GM19438 (cell line): ENCODE measurements at regions not wholly inside any gene's neighbourhood (a gene's known extent, or its start where the extent isn't known, plus 50 kb on each side); places are given as distances from the start of the nearest gene placed in this dataset.

Experiments used
- ATAC-seq: cut with Tn5 transposase; IDR thresholded peaks from one replicate; pipeline ENCODE4 v1.9.1; 2021; ENCODE audit warnings: low read depth; ENCODE audit not compliant: unreplicated experiment

DNA sequence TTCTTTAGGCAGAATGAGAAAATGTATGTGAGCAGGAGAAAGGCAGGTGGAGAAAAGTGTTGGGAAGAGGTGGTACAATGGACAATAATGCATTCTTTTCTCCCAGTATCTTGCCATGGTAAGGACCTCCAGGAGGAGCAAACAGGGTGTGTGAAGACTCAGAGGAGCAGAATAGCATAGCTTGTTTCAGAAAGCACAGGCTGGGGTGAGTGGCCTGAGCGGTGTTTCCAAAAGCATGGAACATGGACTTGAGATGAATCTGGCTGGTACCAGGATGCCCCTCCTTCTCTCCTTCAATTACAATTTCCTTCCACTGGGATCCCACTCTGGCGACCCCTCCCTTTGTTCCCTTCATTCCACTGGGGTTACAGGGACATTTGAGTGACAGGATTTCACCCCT lies 123.4 kb upstream of the TNR start:
- no peak for ATAC-seq

- no peak for ATAC-seq
These were observed 121.8 kb upstream of the TNR start for GRCh38 chr1:175865041-175865766.

- no peak for ATAC-seq
These were observed 121.2 kb upstream of the TNR start for GRCh38 chr1:175864625-175865024.

GRCh38 chr1:175864183-175864582 lies 120.8 kb upstream of the TNR start:
- ATAC-seq: no peak

GRCh38 chr1:175863299-175864050 lies 120.1 kb upstream of the TNR start:
- ATAC-seq: no peak

DNA sequence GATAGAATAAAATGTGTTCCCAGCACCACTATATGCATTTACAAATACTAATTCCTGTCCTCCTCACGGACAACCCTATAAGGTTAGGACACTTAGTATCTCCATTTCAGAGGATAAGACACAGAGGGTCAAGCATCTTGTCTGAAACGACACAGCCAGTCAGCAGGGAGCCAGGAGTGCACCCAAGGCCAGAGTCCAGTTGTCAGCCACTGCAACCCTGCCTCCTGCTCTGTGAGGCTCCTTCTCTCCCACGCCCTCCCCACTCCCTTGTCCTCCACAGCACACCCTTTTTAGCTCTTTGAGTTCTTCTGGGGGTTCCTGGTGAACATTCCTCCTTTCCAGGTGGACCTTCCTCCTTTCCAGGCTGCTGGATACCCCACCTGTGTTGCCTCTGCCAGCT lies 119.0 kb upstream of the TNR start:
- no peak for ATAC-seq

DNA sequence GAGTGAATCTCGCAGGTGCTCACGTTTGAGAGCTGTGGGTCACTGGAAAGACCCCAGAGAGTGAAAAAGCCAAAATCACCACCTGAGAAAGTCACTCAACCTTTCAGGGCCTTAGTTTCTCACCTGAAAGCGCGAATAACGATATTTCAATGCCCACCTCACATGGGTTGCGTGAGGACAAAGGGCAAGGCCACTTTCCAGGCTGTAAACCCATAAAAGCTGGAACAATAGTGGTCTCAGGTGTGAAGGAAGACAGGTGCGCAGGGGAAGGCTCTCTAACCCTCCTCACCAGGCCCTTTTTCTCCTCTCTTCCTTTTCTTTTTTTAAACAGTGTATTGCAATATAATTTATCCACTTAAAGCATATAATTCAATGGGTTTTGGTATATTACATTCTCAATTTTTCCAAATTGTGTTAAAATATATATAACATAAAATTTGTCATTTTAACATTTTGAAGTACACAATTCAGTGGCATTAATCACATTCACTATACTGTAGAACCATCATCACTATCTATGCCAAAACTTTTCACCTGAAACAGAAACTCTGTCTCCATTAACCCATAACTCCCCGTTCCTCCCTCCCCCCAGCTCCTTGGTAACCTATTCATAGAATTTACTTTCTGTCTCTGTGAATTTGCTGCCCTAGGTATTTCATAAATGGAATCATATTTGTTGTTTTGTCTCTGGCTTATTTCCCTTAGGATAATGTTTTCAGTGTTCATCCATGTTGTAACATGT lies 118.4 kb upstream of the TNR start:
- no peak for ATAC-seq

DNA sequence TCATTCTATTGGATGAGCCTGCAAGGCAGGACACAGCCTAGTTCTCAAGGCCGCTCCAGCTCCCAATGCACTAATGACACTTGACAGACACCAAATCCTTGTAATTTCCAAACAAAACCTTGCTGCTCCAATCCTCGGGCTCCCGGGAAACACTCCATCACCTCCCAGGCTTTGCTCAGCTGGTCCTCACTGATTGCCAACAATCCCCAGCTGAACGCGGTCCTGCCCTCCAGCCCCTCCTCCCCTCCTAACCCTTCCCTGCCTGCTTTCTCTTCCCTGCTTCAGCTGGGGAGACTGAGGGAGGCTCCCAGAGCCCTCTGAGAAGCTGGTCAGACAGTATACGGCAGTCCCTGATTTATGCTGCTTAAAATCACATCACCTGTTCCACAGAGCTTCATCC lies 114.4 kb upstream of the TNR start:
- no peak for ATAC-seq

- no peak for ATAC-seq
These were observed 110.3 kb upstream of the TNR start for GRCh38 chr1:175853681-175854080.

DNA sequence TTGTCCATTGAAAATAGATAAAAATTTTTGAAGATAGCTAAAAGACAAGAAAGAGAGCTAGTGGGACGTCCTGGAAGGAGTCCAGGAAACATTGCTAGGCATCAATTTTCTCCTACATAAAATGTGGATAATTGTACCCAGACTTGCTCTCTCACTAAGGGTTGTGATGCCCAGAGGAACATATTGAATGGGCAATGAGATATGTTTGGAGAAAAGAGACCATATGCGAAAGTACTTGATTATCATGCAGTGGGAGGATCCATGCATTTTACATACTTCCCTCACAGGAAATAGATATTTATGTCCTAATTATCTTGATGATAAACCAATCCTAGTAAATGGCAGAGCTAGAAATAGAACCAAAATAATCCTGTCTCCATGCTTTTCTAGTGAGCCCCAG lies 108.4 kb upstream of the TNR start:
- ATAC-seq: no peak

DNA sequence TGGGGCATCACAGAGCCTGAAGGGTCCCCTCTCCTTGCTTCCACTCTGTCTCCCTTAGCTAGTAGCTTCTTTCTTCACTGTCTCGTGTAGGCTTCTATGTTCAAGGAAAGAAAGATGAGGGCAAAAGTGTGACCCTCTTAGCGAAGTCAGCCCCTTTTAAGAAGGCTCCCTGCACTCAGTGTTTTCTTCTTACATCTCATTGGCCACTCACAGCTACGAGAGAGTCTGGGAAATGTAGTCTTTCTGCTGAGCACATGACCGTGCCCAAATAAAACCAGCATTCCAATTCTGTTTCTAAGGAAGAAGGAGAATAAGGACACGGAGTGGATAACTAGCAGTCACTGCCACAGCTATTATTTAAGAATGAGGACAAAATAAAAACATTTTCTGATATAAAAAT lies 104.9 kb upstream of the TNR start:
- ATAC-seq: no peak

- no peak for ATAC-seq
These were observed 102.6 kb upstream of the TNR start for GRCh38 chr1:175845985-175846384.

DNA sequence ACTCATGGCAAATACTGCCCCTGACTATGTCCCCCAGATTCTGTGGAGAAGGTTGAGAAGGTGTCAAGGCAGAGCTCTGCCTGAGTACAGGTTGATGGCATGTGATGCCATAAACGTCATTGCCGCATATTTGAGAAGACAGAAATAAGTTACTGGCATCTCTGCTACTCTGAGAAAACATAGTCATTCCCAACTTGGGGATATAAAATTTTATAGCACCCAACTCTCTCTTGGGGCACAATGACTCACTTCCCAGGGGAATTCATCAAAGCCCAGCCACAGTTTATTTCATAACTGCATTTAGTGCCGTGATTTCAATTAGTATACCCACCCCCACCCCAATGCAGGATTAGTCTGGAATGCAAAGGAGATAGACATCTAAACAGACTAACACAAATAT lies 101.9 kb upstream of the TNR start:
- ATAC-seq: no peak

GRCh38 chr1:175844877-175845276 lies 101.5 kb upstream of the TNR start:
- ATAC-seq: no peak

GRCh38 chr1:175842550-175842949 lies 99.2 kb upstream of the TNR start:
- no peak for ATAC-seq

DNA sequence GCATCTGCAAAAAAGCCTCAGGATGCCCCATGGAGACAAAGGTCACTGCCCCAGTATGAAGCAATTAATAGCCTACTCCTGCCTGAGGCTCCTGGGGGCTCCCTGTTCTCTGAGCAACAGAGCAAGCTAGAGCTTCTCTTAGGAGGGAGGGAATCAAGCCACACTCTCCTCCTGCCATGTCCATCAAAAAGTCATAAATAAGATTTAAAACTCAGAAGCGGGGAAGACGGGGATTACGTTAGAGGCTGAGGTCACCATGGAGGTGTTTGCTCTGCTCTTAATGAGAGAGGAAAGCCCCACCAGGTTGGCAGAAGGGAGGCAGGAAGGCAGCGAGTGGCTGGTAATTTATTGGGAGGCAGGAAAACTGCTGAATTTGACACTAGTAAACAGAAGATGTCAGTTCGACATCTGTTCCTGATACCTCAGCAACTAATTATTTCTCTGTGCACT lies 98.4 kb upstream of the TNR start:
- no peak for ATAC-seq

DNA sequence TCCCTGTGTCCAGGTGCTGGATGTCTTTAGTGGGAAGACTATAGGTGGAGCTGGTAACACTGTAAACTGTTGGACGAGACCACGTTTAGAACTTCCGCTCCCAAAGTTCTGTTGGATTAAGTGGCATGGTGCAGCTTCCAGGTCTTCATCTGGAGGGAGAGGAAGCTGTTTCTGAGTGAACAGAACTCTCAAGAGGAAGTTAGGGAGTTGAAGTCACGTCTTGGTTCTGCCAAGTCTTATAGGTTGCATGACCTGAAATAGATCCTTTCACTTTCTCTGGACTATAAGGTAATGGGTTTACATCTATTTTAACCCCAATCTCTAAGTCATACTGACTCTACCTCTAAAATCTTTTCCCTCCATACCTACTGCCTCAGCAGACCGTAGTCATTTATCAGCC lies 97.4 kb upstream of the TNR start:
- ATAC-seq: no peak

DNA sequence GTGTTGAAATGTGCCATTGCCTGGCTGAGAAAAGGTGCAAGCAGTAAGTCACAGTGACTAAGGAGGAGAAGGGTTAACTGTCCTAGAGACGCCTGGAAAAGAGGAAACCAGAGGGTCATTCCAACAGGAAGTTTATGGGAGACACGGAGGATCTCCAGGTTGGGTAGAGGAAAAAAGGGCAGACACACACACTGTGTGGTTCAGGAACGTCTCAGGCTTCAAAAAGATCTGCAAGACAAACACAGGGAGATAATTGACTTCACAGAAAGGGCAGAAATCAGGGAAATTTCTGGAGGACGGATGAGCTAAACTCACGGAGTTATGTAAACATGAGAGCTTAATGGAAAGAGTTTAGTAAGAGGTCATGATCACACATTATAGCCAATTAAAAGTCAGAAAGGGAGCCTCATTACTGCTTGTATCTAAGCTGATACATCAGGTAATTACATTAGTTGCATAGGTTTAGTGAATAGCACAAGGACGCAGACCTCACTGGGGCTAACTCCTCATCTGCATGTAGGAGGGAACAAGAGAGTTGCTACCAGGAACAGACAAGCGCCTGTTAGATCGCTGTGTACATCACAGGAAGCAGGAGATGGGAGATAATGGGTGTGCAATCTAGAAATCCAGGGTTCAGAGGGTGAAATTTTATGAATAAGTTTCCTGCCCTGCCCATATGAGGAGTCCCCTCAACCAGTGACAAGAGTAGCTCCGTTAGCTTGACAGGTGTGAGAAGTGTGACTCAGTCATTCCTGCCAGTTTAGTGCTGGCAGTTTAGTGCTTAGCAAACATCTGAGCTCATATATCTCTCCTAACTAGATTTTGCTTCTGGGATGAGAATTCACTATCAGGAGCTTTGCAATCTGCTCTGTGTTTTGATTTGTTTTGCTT lies 96.6 kb upstream of the TNR start:
- ATAC-seq: no peak

DNA sequence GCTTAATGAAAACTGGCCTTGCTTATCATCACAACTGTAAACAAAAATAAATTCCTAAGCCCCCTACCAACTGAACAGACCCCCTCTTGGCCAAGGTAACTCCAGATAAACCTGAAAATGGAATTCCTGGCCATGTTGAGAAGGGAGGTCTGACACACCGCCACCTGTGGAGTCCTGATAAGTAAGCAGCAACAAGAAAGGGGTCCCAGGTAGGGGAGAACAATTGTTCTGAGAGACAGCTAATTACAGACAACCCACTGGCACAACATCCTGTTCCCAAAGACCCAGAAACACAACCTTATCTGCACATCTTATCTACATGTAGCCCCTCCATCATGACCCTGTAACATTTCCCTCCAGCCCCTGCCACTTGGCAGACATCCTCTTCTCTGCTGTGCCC lies 91.2 kb upstream of the TNR start:
- ATAC-seq: no peak

- no peak for ATAC-seq
These were observed 90.6 kb upstream of the TNR start for GRCh38 chr1:175833951-175834350.

DNA sequence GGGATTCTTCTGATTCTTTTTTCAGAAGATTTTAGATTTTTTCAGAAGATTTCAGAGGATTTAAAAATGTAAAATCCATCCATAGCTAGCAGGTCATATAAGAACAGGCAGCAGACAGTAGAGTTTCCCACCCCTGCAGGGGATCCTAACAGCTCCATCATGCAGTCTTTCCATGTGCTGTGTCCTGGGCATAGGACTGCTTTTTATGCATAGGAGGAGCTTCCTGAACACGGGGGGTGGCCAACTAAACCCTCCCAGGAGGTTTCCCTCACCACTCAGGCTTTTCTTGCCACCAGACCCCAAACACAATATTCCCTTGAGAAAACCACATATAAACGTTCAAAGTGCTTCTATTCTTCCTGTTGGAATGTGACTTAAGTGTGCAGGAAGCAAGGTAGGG lies 90.1 kb upstream of the TNR start:
- no peak for ATAC-seq
